ENCODE measurements at regions not wholly inside any gene's neighbourhood (a gene's known extent, or its start where the extent isn't known, plus 50 kb on each side); places are given as distances from the start of the nearest gene placed in this dataset.

DNA sequence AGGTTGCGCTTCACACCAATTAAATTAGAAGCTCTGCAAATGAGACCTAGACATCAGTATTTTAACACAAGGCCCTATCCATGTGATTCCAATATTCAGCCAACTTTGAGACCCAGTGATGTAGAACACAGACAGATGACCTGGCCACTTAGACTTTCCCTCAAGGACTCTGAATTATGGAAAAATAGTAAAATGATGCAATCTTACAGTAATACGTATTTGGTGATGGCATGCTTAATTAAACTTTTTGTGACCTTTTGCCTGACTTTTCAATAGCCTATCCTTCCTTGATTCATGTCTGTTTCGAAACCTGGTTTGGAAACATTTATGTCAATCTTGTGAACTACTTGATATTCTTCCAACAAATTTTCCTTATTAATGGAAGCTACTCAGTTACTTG is 521.2 kb downstream of the KCNA4 start:
- Histone ChIP-seq H3K27me3 (replicated peaks in 2 of 5; ENCODE audit: control insufficient read depth in 4 of 5, insufficient read depth in 5 of 5, low read length in 4 of 5) (no peaks in the 10 kb centered on the region), H3K4me1 (ENCODE audit: control extremely low read depth in 1 of 4, control insufficient read depth in 4 of 4, insufficient read depth in 4 of 4, low read length in 3 of 4) (no peaks in the 10 kb centered on the region), H3K9me3 (ENCODE audit: control extremely low read depth in 1 of 5, control insufficient read depth in 4 of 5, insufficient read depth in 2 of 5, low read depth in 1 of 5, low read length in 4 of 5) (no peaks in the 10 kb centered on the region), H3K36me3 (ENCODE audit: control insufficient read depth in 4 of 4, insufficient read depth in 4 of 4, low read length in 3 of 4) (no peaks in the 10 kb centered on the region), H3K4me3 (ENCODE audit: control insufficient read depth in 1 of 7, extremely low read depth in 1 of 7, insufficient read depth in 4 of 7, low read depth in 2 of 7, low read length in 6 of 7) (no peak overlapping the region), H3K27ac (ENCODE audit: insufficient read depth in 1 of 2, low read depth in 1 of 2, low read length in 2 of 2, poor library complexity in 1 of 2, severe bottlenecking in 2 of 2) (no peak overlapping the region)
- no peak for DNase-seq
- no CpG with 5 or more reads among the region's 3 CpGs for WGBS (ENCODE audit: insufficient coverage)
- ChIA-PET CTCF (no interaction called here), POLR2A (no interaction called here)

DNA sequence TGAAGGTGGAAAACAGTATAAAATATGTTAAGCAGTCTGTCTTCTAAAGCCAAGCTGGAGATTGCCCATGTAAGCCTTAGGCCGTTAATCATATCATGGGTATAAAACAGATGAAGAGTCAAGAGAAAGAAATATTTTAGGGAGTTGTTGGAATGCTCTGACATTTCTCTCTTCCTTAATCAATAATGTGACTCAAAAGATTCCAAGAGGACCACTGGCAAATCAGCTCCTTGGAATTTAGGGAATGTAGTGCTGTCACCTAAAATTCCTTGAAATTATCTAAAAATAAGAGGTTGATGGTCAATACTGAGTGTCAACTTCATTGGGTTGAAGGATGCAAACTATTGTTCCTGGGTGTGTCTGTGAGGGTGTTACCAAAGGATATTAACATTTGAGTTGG is 525.9 kb downstream of the KCNA4 start:
- WGBS (ENCODE audit: insufficient coverage): no CpG with 5 or more reads among the region's 1 CpG
- POLR2A ChIA-PET: no interaction called here

DNA sequence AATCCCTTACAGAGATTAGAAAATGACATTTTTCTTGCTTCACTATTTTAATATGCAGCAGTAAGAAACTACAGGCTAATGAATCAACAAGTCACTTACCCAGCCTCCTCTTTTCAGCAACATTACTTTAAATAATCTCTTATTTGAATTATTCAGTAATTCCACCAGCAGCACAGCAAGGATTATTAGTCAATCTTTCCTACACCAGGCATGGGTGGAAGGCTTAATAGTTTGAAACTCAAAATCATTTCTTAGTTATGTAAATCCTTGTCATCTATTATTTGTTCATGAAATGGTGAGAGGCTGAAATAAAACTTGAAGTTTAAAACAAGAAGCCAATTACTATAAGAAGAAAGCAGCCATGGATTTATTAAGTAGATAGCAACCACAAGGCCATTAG is 530.5 kb downstream of the KCNA4 start:
- no peak for DNase-seq
- ChIA-PET CTCF (no interaction called here), POLR2A (no interaction called here)
- H3K27me3 ChIP-seq (replicated peaks in 2 of 5; ENCODE audit: control insufficient read depth in 4 of 5, insufficient read depth in 5 of 5, low read length in 4 of 5): no peaks in the 10 kb centered on the region
- H3K4me3 ChIP-seq (ENCODE audit: control insufficient read depth in 1 of 7, extremely low read depth in 1 of 7, insufficient read depth in 4 of 7, low read depth in 2 of 7, low read length in 6 of 7): no peak overlapping the region
- H3K9me3 ChIP-seq (ENCODE audit: control extremely low read depth in 1 of 5, control insufficient read depth in 4 of 5, insufficient read depth in 2 of 5, low read depth in 1 of 5, low read length in 4 of 5): no peaks in the 10 kb centered on the region
- H3K27ac ChIP-seq (ENCODE audit: insufficient read depth in 1 of 2, low read depth in 1 of 2, low read length in 2 of 2, poor library complexity in 1 of 2, severe bottlenecking in 2 of 2): no peak overlapping the region
- no peaks in the 10 kb centered on the region for H3K36me3 ChIP-seq (ENCODE audit: control insufficient read depth in 4 of 4, insufficient read depth in 4 of 4, low read length in 3 of 4)
- no peaks in the 10 kb centered on the region for H3K4me1 ChIP-seq (ENCODE audit: control extremely low read depth in 1 of 4, control insufficient read depth in 4 of 4, insufficient read depth in 4 of 4, low read length in 3 of 4)

More for the DNA sequence above, 525.9 kb downstream of the KCNA4 start:
- Histone ChIP-seq H3K27ac (ENCODE audit: insufficient read depth in 1 of 2, low read depth in 1 of 2, low read length in 2 of 2, poor library complexity in 1 of 2, severe bottlenecking in 2 of 2) (no peak overlapping the region), H3K36me3 (ENCODE audit: control insufficient read depth in 4 of 4, insufficient read depth in 4 of 4, low read length in 3 of 4) (no peaks in the 10 kb centered on the region), H3K4me1 (ENCODE audit: control extremely low read depth in 1 of 4, control insufficient read depth in 4 of 4, insufficient read depth in 4 of 4, low read length in 3 of 4) (no peaks in the 10 kb centered on the region), H3K27me3 (replicated peaks in 2 of 5; ENCODE audit: control insufficient read depth in 4 of 5, insufficient read depth in 5 of 5, low read length in 4 of 5) (no peaks in the 10 kb centered on the region), H3K9me3 (ENCODE audit: control extremely low read depth in 1 of 5, control insufficient read depth in 4 of 5, insufficient read depth in 2 of 5, low read depth in 1 of 5, low read length in 4 of 5) (no peaks in the 10 kb centered on the region), H3K4me3 (ENCODE audit: control insufficient read depth in 1 of 7, extremely low read depth in 1 of 7, insufficient read depth in 4 of 7, low read depth in 2 of 7, low read length in 6 of 7) (no peak overlapping the region)
- CTCF ChIA-PET: no interaction called here
- DNase-seq: no peak

DNA sequence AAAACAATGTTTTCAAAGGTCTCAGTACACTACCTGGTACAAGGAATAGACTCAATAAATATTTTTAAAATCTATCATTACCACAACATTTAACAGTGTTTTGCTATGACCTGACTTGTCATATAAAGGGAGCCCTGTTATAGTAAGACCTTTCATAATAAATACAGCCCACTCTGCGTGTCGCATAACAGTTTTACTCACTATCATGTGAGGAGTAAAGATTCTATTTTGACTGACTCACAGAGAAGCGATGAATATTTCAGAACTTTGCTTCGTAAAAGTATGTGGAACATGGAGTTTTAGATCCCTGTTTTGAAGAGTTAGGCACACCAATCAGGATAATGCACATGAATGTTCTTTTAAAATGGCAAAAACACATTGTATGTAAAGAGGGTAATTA is 531.2 kb downstream of the KCNA4 start:
- no peak overlapping the region for H3K4me3 ChIP-seq (ENCODE audit: control insufficient read depth in 1 of 7, extremely low read depth in 1 of 7, insufficient read depth in 4 of 7, low read depth in 2 of 7, low read length in 6 of 7)
- ChIA-PET POLR2A (no interaction called here), CTCF (no interaction called here)
- DNase-seq: no peak
- no peaks in the 10 kb centered on the region for H3K9me3 ChIP-seq (ENCODE audit: control extremely low read depth in 1 of 5, control insufficient read depth in 4 of 5, insufficient read depth in 2 of 5, low read depth in 1 of 5, low read length in 4 of 5)
- no peaks in the 10 kb centered on the region for H3K4me1 ChIP-seq (ENCODE audit: control extremely low read depth in 1 of 4, control insufficient read depth in 4 of 4, insufficient read depth in 4 of 4, low read length in 3 of 4)
- 93% methylated on average over 3 of the region's 4 CpGs for WGBS (ENCODE audit: insufficient coverage)
- no peaks in the 10 kb centered on the region for H3K27me3 ChIP-seq (replicated peaks in 2 of 5; ENCODE audit: control insufficient read depth in 4 of 5, insufficient read depth in 5 of 5, low read length in 4 of 5)
- no peaks in the 10 kb centered on the region for H3K36me3 ChIP-seq (ENCODE audit: control insufficient read depth in 4 of 4, insufficient read depth in 4 of 4, low read length in 3 of 4)
- no peak overlapping the region for H3K27ac ChIP-seq (ENCODE audit: insufficient read depth in 1 of 2, low read depth in 1 of 2, low read length in 2 of 2, poor library complexity in 1 of 2, severe bottlenecking in 2 of 2)

DNA sequence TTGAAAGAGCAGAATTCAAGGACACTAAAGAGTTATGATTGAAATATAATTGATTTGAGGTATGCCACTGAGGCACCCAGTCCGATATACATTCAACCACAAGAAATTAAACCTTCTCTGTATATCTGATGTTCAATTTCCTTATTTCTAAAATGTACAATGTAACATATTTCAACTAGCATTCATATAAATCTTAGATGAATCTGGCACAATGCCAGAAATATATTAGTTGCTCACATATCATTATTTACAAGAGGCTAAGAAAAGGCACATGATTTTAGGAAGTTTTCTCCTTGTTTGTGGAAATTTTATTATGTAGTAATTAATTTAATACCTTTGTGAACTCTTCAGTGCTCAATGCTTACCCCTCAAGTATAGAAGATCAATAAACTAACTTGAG is 532.3 kb downstream of the KCNA4 start:
- Histone ChIP-seq H3K4me1 (ENCODE audit: control extremely low read depth in 1 of 4, control insufficient read depth in 4 of 4, insufficient read depth in 4 of 4, low read length in 3 of 4) (no peaks in the 10 kb centered on the region), H3K4me3 (ENCODE audit: control insufficient read depth in 1 of 7, extremely low read depth in 1 of 7, insufficient read depth in 4 of 7, low read depth in 2 of 7, low read length in 6 of 7) (no peak overlapping the region), H3K27me3 (replicated peaks in 2 of 5; ENCODE audit: control insufficient read depth in 4 of 5, insufficient read depth in 5 of 5, low read length in 4 of 5) (no peaks in the 10 kb centered on the region), H3K9me3 (ENCODE audit: control extremely low read depth in 1 of 5, control insufficient read depth in 4 of 5, insufficient read depth in 2 of 5, low read depth in 1 of 5, low read length in 4 of 5) (no peaks in the 10 kb centered on the region), H3K36me3 (ENCODE audit: control insufficient read depth in 4 of 4, insufficient read depth in 4 of 4, low read length in 3 of 4) (no peaks in the 10 kb centered on the region), H3K27ac (ENCODE audit: insufficient read depth in 1 of 2, low read depth in 1 of 2, low read length in 2 of 2, poor library complexity in 1 of 2, severe bottlenecking in 2 of 2) (no peak overlapping the region)
- no peak for DNase-seq
- POLR2A ChIA-PET: no interaction called here
- no CpG with 5 or more reads among the region's 1 CpG for WGBS (ENCODE audit: insufficient coverage)
- CTCF ChIA-PET: no interaction called here

DNA sequence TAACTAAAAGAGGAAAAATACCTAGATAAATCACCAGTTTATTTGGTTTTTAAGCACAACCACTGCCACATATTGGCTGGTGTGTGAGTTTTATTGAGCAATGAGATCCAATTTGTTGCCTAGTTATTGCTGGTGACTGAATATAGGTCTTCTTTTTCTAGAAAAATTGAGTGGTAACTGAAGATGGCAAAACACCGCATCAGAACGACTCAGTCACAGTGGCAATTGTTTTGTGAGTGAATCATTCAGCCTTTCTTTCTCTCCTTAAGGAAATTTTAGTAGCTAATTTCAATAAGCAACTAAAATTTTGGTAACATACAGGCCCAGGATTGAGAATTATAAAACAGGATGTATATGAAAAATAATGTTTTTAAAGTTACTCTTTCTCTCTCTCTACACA is 533.0 kb downstream of the KCNA4 start:
- no peak overlapping the region for H3K4me3 ChIP-seq (ENCODE audit: control insufficient read depth in 1 of 7, extremely low read depth in 1 of 7, insufficient read depth in 4 of 7, low read depth in 2 of 7, low read length in 6 of 7)
- no peak overlapping the region for H3K27ac ChIP-seq (ENCODE audit: insufficient read depth in 1 of 2, low read depth in 1 of 2, low read length in 2 of 2, poor library complexity in 1 of 2, severe bottlenecking in 2 of 2)
- H3K36me3 ChIP-seq (ENCODE audit: control insufficient read depth in 4 of 4, insufficient read depth in 4 of 4, low read length in 3 of 4): no peaks in the 10 kb centered on the region
- no peaks in the 10 kb centered on the region for H3K9me3 ChIP-seq (ENCODE audit: control extremely low read depth in 1 of 5, control insufficient read depth in 4 of 5, insufficient read depth in 2 of 5, low read depth in 1 of 5, low read length in 4 of 5)
- no peaks in the 10 kb centered on the region for H3K27me3 ChIP-seq (replicated peaks in 2 of 5; ENCODE audit: control insufficient read depth in 4 of 5, insufficient read depth in 5 of 5, low read length in 4 of 5)
- no peaks in the 10 kb centered on the region for H3K4me1 ChIP-seq (ENCODE audit: control extremely low read depth in 1 of 4, control insufficient read depth in 4 of 4, insufficient read depth in 4 of 4, low read length in 3 of 4)
- ChIA-PET POLR2A (no interaction called here), CTCF (no interaction called here)
- DNase-seq: no peak
- no CpG with 5 or more reads among the region's 2 CpGs for WGBS (ENCODE audit: insufficient coverage)

DNA sequence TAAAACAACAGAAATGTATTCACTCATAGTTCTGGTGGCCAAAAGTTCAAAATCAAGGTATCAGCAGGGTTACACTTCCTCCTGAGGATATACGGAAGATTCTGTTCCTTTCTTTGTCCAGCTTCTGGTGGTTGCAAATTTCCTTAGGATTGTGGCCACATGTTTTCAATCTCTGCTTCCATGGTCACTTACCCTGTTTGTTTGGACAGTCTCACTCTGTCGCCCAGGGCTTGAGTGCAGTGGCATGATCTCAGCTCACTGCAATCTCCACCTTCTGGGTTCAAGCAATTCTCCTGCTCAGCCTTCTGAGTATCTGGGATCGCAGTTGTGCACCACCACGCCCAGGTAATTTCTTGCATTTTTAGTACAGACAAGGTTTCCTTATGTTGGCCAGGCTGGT is 534.3 kb downstream of the KCNA4 start:
- Histone ChIP-seq H3K9me3 (ENCODE audit: control extremely low read depth in 1 of 5, control insufficient read depth in 4 of 5, insufficient read depth in 2 of 5, low read depth in 1 of 5, low read length in 4 of 5) (no peaks in the 10 kb centered on the region), H3K36me3 (ENCODE audit: control insufficient read depth in 4 of 4, insufficient read depth in 4 of 4, low read length in 3 of 4) (no peaks in the 10 kb centered on the region), H3K27me3 (replicated peaks in 2 of 5; ENCODE audit: control insufficient read depth in 4 of 5, insufficient read depth in 5 of 5, low read length in 4 of 5) (no peaks in the 10 kb centered on the region), H3K27ac (ENCODE audit: insufficient read depth in 1 of 2, low read depth in 1 of 2, low read length in 2 of 2, poor library complexity in 1 of 2, severe bottlenecking in 2 of 2) (no peak overlapping the region), H3K4me3 (ENCODE audit: control insufficient read depth in 1 of 7, extremely low read depth in 1 of 7, insufficient read depth in 4 of 7, low read depth in 2 of 7, low read length in 6 of 7) (no peak overlapping the region), H3K4me1 (ENCODE audit: control extremely low read depth in 1 of 4, control insufficient read depth in 4 of 4, insufficient read depth in 4 of 4, low read length in 3 of 4) (no peaks in the 10 kb centered on the region)
- WGBS (ENCODE audit: insufficient coverage): 94% methylated on average over 4 of the region's 4 CpGs
- CTCF ChIA-PET: no interaction called here
- DNase-seq: no peak
- POLR2A ChIA-PET: no interaction called here

DNA sequence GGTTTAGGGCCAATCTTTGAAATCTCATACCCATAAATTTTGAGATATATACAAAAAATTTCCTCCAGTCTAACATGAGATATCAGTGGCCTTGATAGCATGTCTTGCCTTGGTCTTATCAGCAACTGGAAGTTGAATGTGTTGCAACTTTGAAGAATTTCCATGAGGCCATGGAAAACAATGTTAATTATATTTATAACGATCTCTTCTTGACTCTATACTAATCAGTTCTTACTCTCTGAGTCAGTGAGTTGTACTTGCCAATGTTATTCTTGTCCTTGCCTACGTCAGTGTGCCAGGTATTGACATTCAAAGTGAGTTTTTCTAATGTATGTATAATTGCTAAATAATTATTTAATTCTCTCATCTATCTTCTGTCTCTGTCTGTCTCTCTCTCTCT is 535.1 kb downstream of the KCNA4 start:
- no peak for DNase-seq
- WGBS (ENCODE audit: insufficient coverage): no CpG with 5 or more reads among the region's 2 CpGs
- no peak overlapping the region for H3K27ac ChIP-seq (ENCODE audit: insufficient read depth in 1 of 2, low read depth in 1 of 2, low read length in 2 of 2, poor library complexity in 1 of 2, severe bottlenecking in 2 of 2)
- CTCF ChIA-PET: no interaction called here
- no peak overlapping the region for H3K4me3 ChIP-seq (ENCODE audit: control insufficient read depth in 1 of 7, extremely low read depth in 1 of 7, insufficient read depth in 4 of 7, low read depth in 2 of 7, low read length in 6 of 7)
- POLR2A ChIA-PET: no interaction called here
- no peaks in the 10 kb centered on the region for H3K36me3 ChIP-seq (ENCODE audit: control insufficient read depth in 4 of 4, insufficient read depth in 4 of 4, low read length in 3 of 4)
- H3K4me1 ChIP-seq (ENCODE audit: control extremely low read depth in 1 of 4, control insufficient read depth in 4 of 4, insufficient read depth in 4 of 4, low read length in 3 of 4): no peaks in the 10 kb centered on the region
- H3K9me3 ChIP-seq (ENCODE audit: control extremely low read depth in 1 of 5, control insufficient read depth in 4 of 5, insufficient read depth in 2 of 5, low read depth in 1 of 5, low read length in 4 of 5): peaks cover 0 to 1% (median 0%) of the 10 kb centered on the region in 5 experiments
- H3K27me3 ChIP-seq (replicated peaks in 2 of 5; ENCODE audit: control insufficient read depth in 4 of 5, insufficient read depth in 5 of 5, low read length in 4 of 5): no peaks in the 10 kb centered on the region
